ENCODE measurements at regions not wholly inside any gene's neighbourhood (a gene's known extent, or its start where the extent isn't known, plus 50 kb on each side); places are given as distances from the start of the nearest gene placed in this dataset.

GRCh38 chr5:31048282-31049270 lies 144.9 kb upstream of the CDH6 start:
- no peak for DNase-seq

- DNase-seq, result no peak
Measured at GRCh38 chr5:31047621-31048020, 145.9 kb upstream of the CDH6 start.

- DNase-seq, result no peak
Measured at GRCh38 chr5:31047007-31047406, 146.5 kb upstream of the CDH6 start.

GRCh38 chr5:31036411-31036810 lies 157.1 kb upstream of the CDH6 start:
- DNase-seq, result no peak

GRCh38 chr5:31033295-31033694 lies 160.2 kb upstream of the CDH6 start:
- DNase-seq, result no peak

GRCh38 chr5:31029925-31030324 lies 163.6 kb upstream of the CDH6 start:
- no peak for DNase-seq

GRCh38 chr5:31027721-31028120 lies 165.8 kb upstream of the CDH6 start:
- DNase-seq, result no peak

GRCh38 chr5:31023105-31023504 lies 170.4 kb upstream of the CDH6 start:
- DNase-seq, result no peak

- no peak for DNase-seq
Measured at GRCh38 chr5:31021181-31021624, 172.3 kb upstream of the CDH6 start.

GRCh38 chr5:31008231-31008630 lies 185.3 kb upstream of the CDH6 start:
- no peak for DNase-seq

- no peak for DNase-seq
Measured at GRCh38 chr5:31007672-31008071, 185.8 kb upstream of the CDH6 start.

GRCh38 chr5:31000287-31000686 lies 193.2 kb upstream of the CDH6 start:
- DNase-seq, result no peak

GRCh38 chr5:30997681-30998080 lies 195.8 kb upstream of the CDH6 start:
- no peak for DNase-seq

- DNase-seq, result no peak
Measured at GRCh38 chr5:30994902-30995301, 198.6 kb upstream of the CDH6 start.

- no peak for DNase-seq
Measured at GRCh38 chr5:30994176-30994575, 199.3 kb upstream of the CDH6 start.

GRCh38 chr5:30991462-30991861 lies 202.0 kb upstream of the CDH6 start:
- DNase-seq, result no peak

- DNase-seq, result no peak
Measured at GRCh38 chr5:30981576-30981975, 211.9 kb upstream of the CDH6 start.

- no peak for DNase-seq
Measured at GRCh38 chr5:30968971-30969370, 224.5 kb upstream of the CDH6 start.

GRCh38 chr5:30960036-30960435 lies 233.4 kb upstream of the CDH6 start:
- no peak for DNase-seq

GRCh38 chr5:30959238-30959637 lies 234.2 kb upstream of the CDH6 start:
- DNase-seq, result no peak

- DNase-seq, result no peak
Measured at GRCh38 chr5:30957591-30957990, 235.9 kb upstream of the CDH6 start.

- no peak for DNase-seq
Measured at GRCh38 chr5:30956251-30956650, 237.2 kb upstream of the CDH6 start.

GRCh38 chr5:30937070-30937469 lies 256.4 kb upstream of the CDH6 start:
- DNase-seq, result no peak

GRCh38 chr5:30933599-30933998 lies 259.9 kb upstream of the CDH6 start:
- DNase-seq, result no peak
